ENCODE measurements at regions not wholly inside any gene's neighbourhood (a gene's known extent, or its start where the extent isn't known, plus 50 kb on each side); places are given as distances from the start of the nearest gene placed in this dataset.

GRCh38 chr14:38839694-38840365 is 263.2 kb downstream of the SEC23A start:
- DNase-seq (ENCODE audit: extremely low read depth in 1 of 4, low spot score in 3 of 4) (no peak), FAIRE-seq (no peak), ATAC-seq (no peak)
- 0% methylated on average over 3 of the region's 3 CpGs for WGBS (ENCODE audit: insufficient coverage, low coverage, missing lambda C conversion rate)
- no peak overlapping the region for H3K4me3 ChIP-seq
- ChIA-PET CTCF (ENCODE audit: low intra/inter-chr PET ratio) (no interaction called here), POLR2A (no interaction called here)
- H3K9me1 ChIP-seq (ENCODE audit: control insufficient read depth, insufficient read depth, low read length): no peaks in the 10 kb centered on the region
- H3K79me2 ChIP-seq (ENCODE audit: control insufficient read depth, insufficient read depth, low read length): no peaks in the 10 kb centered on the region
- no peak overlapping the region for H3K27ac ChIP-seq (ENCODE audit: extremely low read depth, low read depth, low read length)
- no peak overlapping the region for H3K4me2 ChIP-seq (ENCODE audit: insufficient read depth, low read length)
- no peaks in the 10 kb centered on the region for H4K20me1 ChIP-seq (replicated peaks; ENCODE audit: control insufficient read depth, insufficient read depth, low read length)
- in situ Hi-C loops (cut with MboI): no loop called here
- no peaks in the 10 kb centered on the region for H3K36me3 ChIP-seq (ENCODE audit: control insufficient read depth, insufficient read depth, low read length)
- BruUV-seq (replicated peaks): no TSS peak
- intact Hi-C loops (cut with micrococcal nuclease): no loop called here
- H3K9me3 ChIP-seq (replicated peaks; ENCODE audit: control insufficient read depth, insufficient read depth, low read depth, low read length): no peaks in the 10 kb centered on the region
- TF ChIP-seq ELF4 (CRISPR knock-in tag; IDR thresholded peaks at IDR 0.05) (no peak), TRIM24 (IDR thresholded peaks at IDR 0.05) (no peak), ZNF184 (CRISPR knock-in tag; IDR thresholded peaks at IDR 0.05) (no peak), HDAC3 (IDR thresholded peaks at IDR 0.05; ENCODE audit: borderline replicate concordance, partially characterized antibody) (no peak), CHD1 (IDR thresholded peaks at IDR 0.05; ENCODE audit: low read length) (no peak), PPARD (CRISPR knock-in tag; IDR thresholded peaks at IDR 0.05) (no peak), TRIM28 (IDR thresholded peaks at IDR 0.05) (no peak), RFX7 (CRISPR knock-in tag; IDR thresholded peaks at IDR 0.05) (no peak), STAG1 (CRISPR knock-in tag; IDR thresholded peaks at IDR 0.05; ENCODE audit: borderline replicate concordance) (no peak)
- H3K4me1 ChIP-seq (replicated peaks in 1 of 2; ENCODE audit: control insufficient read depth in 2 of 2, insufficient read depth in 2 of 2, low read length in 2 of 2): no peaks in the 10 kb centered on the region
- no peak overlapping the region for H3K9ac ChIP-seq (ENCODE audit: insufficient read depth in 1 of 2, low read depth in 2 of 2, low read length in 2 of 2)
- H2AFZ ChIP-seq (ENCODE audit: low read depth, low read length): no peak overlapping the region
- no peaks in the 10 kb centered on the region; a peak in 1 of 5 replicates for H3K27me3 ChIP-seq (ENCODE audit: control insufficient read depth in 2 of 2, insufficient read depth in 2 of 2, low read length in 2 of 2)
